ENCODE measurements at regions not wholly inside any gene's neighbourhood (a gene's known extent, or its start where the extent isn't known, plus 50 kb on each side); places are given as distances from the start of the nearest gene placed in this dataset.

DNA sequence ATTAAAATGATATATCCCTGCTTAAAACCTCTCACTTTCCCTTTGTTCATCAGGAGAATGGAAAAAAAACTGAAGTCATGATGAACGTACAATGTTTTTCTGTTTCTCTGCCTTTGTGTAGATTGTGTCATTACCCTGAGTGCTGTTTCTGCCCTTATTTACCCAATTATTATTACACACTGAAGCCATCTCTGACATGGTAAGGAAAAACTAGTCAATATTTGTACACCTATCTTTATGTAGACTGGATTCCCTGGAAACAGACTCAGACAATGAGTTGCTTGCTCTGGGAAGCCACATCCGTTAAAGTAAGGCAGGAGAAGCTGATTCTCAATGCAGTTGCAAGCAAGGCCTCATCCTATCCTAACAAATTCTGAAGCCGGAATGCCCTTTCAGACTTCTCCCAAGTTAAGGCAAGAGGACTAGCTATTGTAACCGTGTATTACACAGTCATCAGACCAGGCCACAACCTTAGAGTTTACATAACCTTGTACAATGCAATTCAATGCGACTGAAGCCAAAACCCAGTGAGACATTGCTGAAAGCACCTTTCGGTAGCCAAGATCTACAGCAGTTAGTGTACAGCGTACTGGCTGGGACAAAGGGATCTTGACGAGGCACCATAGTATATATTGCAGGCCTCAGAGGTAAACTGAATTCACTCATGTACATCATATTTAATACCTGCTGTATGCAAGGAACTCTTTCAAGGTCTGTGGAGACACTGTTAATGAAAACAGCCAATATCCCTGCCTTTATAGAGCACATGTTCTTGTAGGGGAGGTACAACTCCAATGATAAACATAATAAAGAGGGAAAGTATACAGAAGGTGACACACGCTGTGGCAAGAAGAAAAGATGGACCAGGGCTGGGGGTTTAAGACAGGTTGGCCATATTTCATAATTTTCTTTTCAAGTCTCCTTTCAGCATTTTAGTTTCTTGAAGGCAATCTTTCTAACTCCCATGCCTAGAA lies 1040.8 kb upstream of the SEMA6D start:
- no peak overlapping the region for H3K4me3 ChIP-seq (ENCODE audit: low read depth, low read length, poor library complexity, severe bottlenecking)
- H2AFZ ChIP-seq (ENCODE audit: low read length) = no peak overlapping the region
- no peaks in the 10 kb centered on the region for H3K79me2 ChIP-seq (ENCODE audit: insufficient read depth, low read length)
- no peak overlapping the region for H3K9ac ChIP-seq (ENCODE audit: low read length)
- no peaks in the 10 kb centered on the region for H3K36me3 ChIP-seq (ENCODE audit: insufficient read depth, low read length)
- no peak overlapping the region for H3K4me2 ChIP-seq (ENCODE audit: low read length)
- H3F3A ChIP-seq (ENCODE audit: insufficient read depth, low read length) = no peaks in the 10 kb centered on the region
- H3K9me2 ChIP-seq (ENCODE audit: low read depth, low read length) = no peaks in the 10 kb centered on the region
- no peaks in the 10 kb centered on the region for H3K4me1 ChIP-seq (ENCODE audit: insufficient read depth, low read length, severe bottlenecking)
- H3K27me3 ChIP-seq (ENCODE audit: insufficient read depth, low read length) = no peaks in the 10 kb centered on the region
- no peaks in the 10 kb centered on the region for H4K20me1 ChIP-seq (ENCODE audit: insufficient read depth, low read length)
- no peaks in the 10 kb centered on the region for H3K9me3 ChIP-seq (ENCODE audit: low read length)
- no peak for TF ChIP-seq EZH2 (IDR thresholded peaks at IDR 0.05; ENCODE audit: borderline replicate concordance, low read length)
- TF ChIP-seq, protein P1, sequence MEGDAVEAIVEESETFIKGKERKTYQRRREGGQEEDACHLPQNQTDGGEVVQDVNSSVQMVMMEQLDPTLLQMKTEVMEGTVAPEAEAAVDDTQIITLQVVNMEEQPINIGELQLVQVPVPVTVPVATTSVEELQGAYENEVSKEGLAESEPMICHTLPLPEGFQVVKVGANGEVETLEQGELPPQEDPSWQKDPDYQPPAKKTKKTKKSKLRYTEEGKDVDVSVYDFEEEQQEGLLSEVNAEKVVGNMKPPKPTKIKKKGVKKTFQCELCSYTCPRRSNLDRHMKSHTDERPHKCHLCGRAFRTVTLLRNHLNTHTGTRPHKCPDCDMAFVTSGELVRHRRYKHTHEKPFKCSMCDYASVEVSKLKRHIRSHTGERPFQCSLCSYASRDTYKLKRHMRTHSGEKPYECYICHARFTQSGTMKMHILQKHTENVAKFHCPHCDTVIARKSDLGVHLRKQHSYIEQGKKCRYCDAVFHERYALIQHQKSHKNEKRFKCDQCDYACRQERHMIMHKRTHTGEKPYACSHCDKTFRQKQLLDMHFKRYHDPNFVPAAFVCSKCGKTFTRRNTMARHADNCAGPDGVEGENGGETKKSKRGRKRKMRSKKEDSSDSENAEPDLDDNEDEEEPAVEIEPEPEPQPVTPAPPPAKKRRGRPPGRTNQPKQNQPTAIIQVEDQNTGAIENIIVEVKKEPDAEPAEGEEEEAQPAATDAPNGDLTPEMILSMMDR (IDR thresholded peaks at IDR 0.05; ENCODE audit: low read length) = no peak
- H3K27ac ChIP-seq (ENCODE audit: low read depth, low read length, poor library complexity, severe bottlenecking) = no peak overlapping the region

DNA sequence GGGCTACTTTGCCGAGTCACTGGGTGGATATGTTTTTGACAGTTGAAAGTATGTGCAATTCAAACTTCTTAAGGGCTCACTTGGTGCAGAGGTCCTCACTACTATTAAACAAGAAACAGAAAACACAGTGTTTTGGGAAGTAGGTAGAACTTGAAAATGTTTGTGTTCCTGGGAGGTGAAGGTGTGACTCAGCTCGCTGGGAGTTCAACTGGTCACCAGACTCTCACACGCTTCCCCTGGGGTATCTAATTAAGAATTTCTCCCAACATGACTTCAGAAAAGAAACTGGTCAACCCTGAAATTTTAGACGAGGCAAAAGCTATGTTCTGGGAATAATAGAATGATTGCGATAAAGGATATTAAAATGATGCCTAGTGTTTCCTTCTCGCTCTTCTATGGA lies 1039.8 kb upstream of the SEMA6D start:
- H3F3A ChIP-seq (ENCODE audit: insufficient read depth, low read length) = no peaks in the 10 kb centered on the region
- H3K27me3 ChIP-seq (ENCODE audit: insufficient read depth, low read length) = no peaks in the 10 kb centered on the region
- H3K9me3 ChIP-seq (ENCODE audit: low read length) = no peaks in the 10 kb centered on the region
- no peak overlapping the region for H3K4me2 ChIP-seq (ENCODE audit: low read length)
- H2AFZ ChIP-seq (ENCODE audit: low read length) = no peak overlapping the region
- H3K79me2 ChIP-seq (ENCODE audit: insufficient read depth, low read length) = no peaks in the 10 kb centered on the region
- TF ChIP-seq, protein P1 (IDR thresholded peaks at IDR 0.05; ENCODE audit: low read length) = no peak
- no peak for TF ChIP-seq EZH2 (IDR thresholded peaks at IDR 0.05; ENCODE audit: borderline replicate concordance, low read length)
- H3K27ac ChIP-seq (ENCODE audit: low read depth, low read length, poor library complexity, severe bottlenecking) = no peak overlapping the region
- no peaks in the 10 kb centered on the region for H3K36me3 ChIP-seq (ENCODE audit: insufficient read depth, low read length)
- no peaks in the 10 kb centered on the region for H3K9me2 ChIP-seq (ENCODE audit: low read depth, low read length)
- H3K4me3 ChIP-seq (ENCODE audit: low read depth, low read length, poor library complexity, severe bottlenecking) = no peak overlapping the region
- H3K9ac ChIP-seq (ENCODE audit: low read length) = no peak overlapping the region
- H4K20me1 ChIP-seq (ENCODE audit: insufficient read depth, low read length) = no peaks in the 10 kb centered on the region
- no peaks in the 10 kb centered on the region for H3K4me1 ChIP-seq (ENCODE audit: insufficient read depth, low read length, severe bottlenecking)

DNA sequence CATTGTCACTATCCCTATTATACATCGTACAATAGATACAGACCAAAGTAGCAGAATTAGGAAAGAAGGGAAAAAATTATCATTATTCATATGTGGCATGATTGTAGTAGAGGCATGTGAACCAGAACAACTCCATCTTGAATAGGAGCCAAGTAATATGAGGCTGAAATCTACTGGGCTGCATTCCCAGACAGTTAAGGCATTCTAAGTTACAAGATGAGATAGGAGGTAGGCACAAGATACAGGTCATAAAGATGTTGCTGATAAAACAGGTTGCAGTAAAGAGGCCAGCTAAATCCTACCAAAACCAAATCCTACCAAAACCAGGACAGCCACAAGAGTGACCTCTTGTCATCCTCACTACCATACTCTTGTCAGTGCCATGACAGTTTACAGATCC lies 1035.4 kb upstream of the SEMA6D start:
- H4K20me1 ChIP-seq (ENCODE audit: insufficient read depth, low read length) = no peaks in the 10 kb centered on the region
- no peaks in the 10 kb centered on the region for H3K36me3 ChIP-seq (ENCODE audit: insufficient read depth, low read length)
- H3K27ac ChIP-seq (ENCODE audit: low read depth, low read length, poor library complexity, severe bottlenecking) = no peak overlapping the region
- H3K9me3 ChIP-seq (ENCODE audit: low read length) = no peaks in the 10 kb centered on the region
- H3K4me3 ChIP-seq (ENCODE audit: low read depth, low read length, poor library complexity, severe bottlenecking) = no peak overlapping the region
- H2AFZ ChIP-seq (ENCODE audit: low read length) = no peak overlapping the region
- H3K79me2 ChIP-seq (ENCODE audit: insufficient read depth, low read length) = no peaks in the 10 kb centered on the region
- H3K9me2 ChIP-seq (ENCODE audit: low read depth, low read length) = no peaks in the 10 kb centered on the region
- no peak overlapping the region for H3K4me2 ChIP-seq (ENCODE audit: low read length)
- no peak for TF ChIP-seq EZH2 (IDR thresholded peaks at IDR 0.05; ENCODE audit: borderline replicate concordance, low read length)
- TF ChIP-seq, protein P1 (IDR thresholded peaks at IDR 0.05; ENCODE audit: low read length) = no peak
- H3K27me3 ChIP-seq (ENCODE audit: insufficient read depth, low read length) = no peaks in the 10 kb centered on the region
- no peaks in the 10 kb centered on the region for H3F3A ChIP-seq (ENCODE audit: insufficient read depth, low read length)
- no peaks in the 10 kb centered on the region for H3K4me1 ChIP-seq (ENCODE audit: insufficient read depth, low read length, severe bottlenecking)
- no peak overlapping the region for H3K9ac ChIP-seq (ENCODE audit: low read length)
